HepG2 (cell line): ENCODE measurements at regions not wholly inside any gene's neighbourhood (a gene's known extent, or its start where the extent isn't known, plus 50 kb on each side); places are given as distances from the start of the nearest gene placed in this dataset.

Source experiments
- ATAC-seq: fragments of 200-7000 bp; cut with Tn5 transposase; 3 replicates; pipeline ENCODE4 v1.9.1; 2020; ENCODE audit warnings: mild to moderate bottlenecking, moderate library complexity
- BruUV-seq: library from RNA; stranded (reverse); fragments of 400-500 nt; replicated peaks from 2 replicates; lab custom pipeline; 2021; lab: Mats Ljungman, UMichigan
- CTCF ChIA-PET: fragments of 300-600 bp; formaldehyde crosslinking; extraction: SDS; loops from one replicate; lab custom pipeline; 2021; ENCODE audit warnings: low total read pairs, inconsistent platforms, low intra/inter-chr PET ratio; lab: Yijun Ruan, JAX
- POLR2A ChIA-PET: fragments of 350-600 bp; sonication (Branson Sonifier 250); formaldehyde crosslinking; loops from one replicate; lab custom pipeline; 2020; ENCODE audit warnings: antibody characterized with exemption, inconsistent platforms; lab: Yijun Ruan, JAX
- DNase-seq: peaks from one replicate; pipeline ENCODE4 v3.0.0-alpha.2; 2015; ENCODE audit warnings: low spot score
- FAIRE-seq: peaks from 3 replicates; lab custom pipeline; 2011; peaks lifted over from hg19 to GRCh38; lab: Jason Lieb, UNC
- H2AFZ ChIP-seq: one replicate; pipeline ENCODE4 v1.6.1; 2011; ENCODE audit warnings: low read length, inconsistent platforms
- H3K27ac ChIP-seq: fragments of 300-600 bp; 3 replicates; pipeline ENCODE4 v1.8.0; 2011; ENCODE audit warnings: mixed run types, mild to moderate bottlenecking, mixed read lengths, low read length, inconsistent platforms; ENCODE audit not compliant: insufficient read depth; ENCODE audit errors: extremely low read length
- H3K27me3 ChIP-seq, 2 experiments: fragments of 200-600 bp in 1 of 2; 2 replicates in 1 of 2; 3 replicates in 1 of 2; pipeline versions ENCODE4 v1.6.0 to v1.8.0; 2011; ENCODE audit warnings: low read length in 2 of 2, mild to moderate bottlenecking in 2 of 2, moderate library complexity in 2 of 2, inconsistent platforms in 1 of 2; ENCODE audit not compliant: insufficient read depth in 2 of 2, control insufficient read depth in 1 of 2
- H3K36me3 ChIP-seq, 2 experiments: fragments of 200-600 bp in 1 of 2; replicated peaks in 1 of 2; 2 replicates in 1 of 2; 3 replicates in 1 of 2; pipeline versions ENCODE4 v1.5.1 to v1.8.0; 2011; ENCODE audit warnings: low read length in 2 of 2, inconsistent platforms in 1 of 2; ENCODE audit not compliant: insufficient read depth in 2 of 2, control insufficient read depth in 1 of 2
- H3K4me1 ChIP-seq: 2 replicates; pipeline ENCODE4 v1.5.1; 2012; ENCODE audit warnings: low read length, inconsistent platforms; ENCODE audit not compliant: insufficient read depth
- H3K4me2 ChIP-seq: 2 replicates; pipeline ENCODE4 v1.6.0; 2011; ENCODE audit warnings: low read depth, low read length, inconsistent platforms
- H3K4me3 ChIP-seq, 3 experiments: fragments of 200-600 bp in 1 of 3; sonication (generic), shearing (Covaris generic) in 1 of 3; replicated peaks in 1 of 3; 2 replicates each; pipeline ENCODE4 v1.5.1; 2011 to 2016; ENCODE audit warnings: low read length in 3 of 3, inconsistent platforms in 2 of 3, low read depth in 2 of 3, mild to moderate bottlenecking in 2 of 3, control low read depth in 1 of 3, mixed read lengths in 1 of 3; ENCODE audit not compliant: insufficient read depth in 1 of 3
- H3K79me2 ChIP-seq: one replicate; pipeline ENCODE4 v1.6.1; 2011; ENCODE audit warnings: low read length, inconsistent platforms; ENCODE audit not compliant: insufficient read depth
- H3K9ac ChIP-seq: 2 replicates; pipeline ENCODE4 v1.6.0; 2011; ENCODE audit warnings: mild to moderate bottlenecking, low read depth, low read length, inconsistent platforms; ENCODE audit not compliant: insufficient read depth
- H3K9me3 ChIP-seq: 2 replicates; pipeline ENCODE4 v1.5.1; 2012; ENCODE audit warnings: mild to moderate bottlenecking, low read length
- H4K20me1 ChIP-seq: 2 replicates; pipeline ENCODE4 v1.6.0; 2011; ENCODE audit warnings: inconsistent platforms, mild to moderate bottlenecking, low read length, moderate library complexity; ENCODE audit not compliant: insufficient read depth
- KLF11 ChIP-seq: IDR thresholded peaks from 2 replicates; pipeline ENCODE4 v1.6.1; 2016; ENCODE audit warnings: missing compliant biosample characterization
- KLF6 ChIP-seq: IDR thresholded peaks from 2 replicates; pipeline ENCODE4 v1.8.0; 2016; ENCODE audit warnings: missing biosample characterization, missing genetic modification reagents
- MTF1 ChIP-seq: sonication (generic); formaldehyde crosslinking; IDR thresholded peaks from 2 replicates; pipeline ENCODE4 v1.5.0; 2020; ENCODE audit warnings: missing genetic modification reagents
- SAFB2 ChIP-seq: sonication (generic); formaldehyde crosslinking; IDR thresholded peaks from 2 replicates; pipeline ENCODE4 v1.5.1; 2020; ENCODE audit warnings: missing genetic modification reagents, low read depth, mild to moderate bottlenecking, borderline replicate concordance
- TEAD2 ChIP-seq: sonication (generic); formaldehyde crosslinking; IDR thresholded peaks from 2 replicates; pipeline ENCODE4 v1.9.0; 2021; ENCODE audit warnings: missing genetic modification reagents
- TRIM24 ChIP-seq: sonication (generic); formaldehyde crosslinking; IDR thresholded peaks from 2 replicates; pipeline ENCODE4 v1.8.0; 2022; ENCODE audit warnings: mild to moderate bottlenecking, missing genetic modification reagents
- ZNF550 ChIP-seq: sonication (generic); formaldehyde crosslinking; IDR thresholded peaks from 2 replicates; pipeline ENCODE4 v1.4.0; 2020; ENCODE audit warnings: mild to moderate bottlenecking, missing genetic modification reagents, borderline replicate concordance
- WGBS: methylation state at CpG from one replicate; pipeline ENCODE4 v1.1.6; 2017; ENCODE audit warnings: low lambda C conversion rate; 5-methylcytosine and 5-hydroxymethylcytosine counted together
- in situ Hi-C: cut with HindIII; loops from 2 replicates; pipeline ENCODE4 v1.10.0; 2017; ENCODE audit warnings: low pct_unique_long_range_greater_than_20kb; ENCODE audit not compliant: extremely low pct_ligation_motif_present
- intact Hi-C: fragments of 100-400 bp; cut with micrococcal nuclease; formaldehyde crosslinking; loops from one replicate; pipeline ENCODE4 v1.10.0; 2022; ENCODE audit not compliant: unreplicated experiment
- TF ChIP-seq, protein P1 (sequence below): sonication (generic); formaldehyde crosslinking; IDR thresholded peaks from 2 replicates; pipeline ENCODE4 v1.5.0; 2020; ENCODE audit warnings: mild to moderate bottlenecking, missing genetic modification reagents
- TF ChIP-seq, protein P2 (sequence below): IDR thresholded peaks from 2 replicates; pipeline ENCODE4 v1.6.1; 2016

GRCh38 chr13:104414771-104415170 lies 1348.6 kb upstream of the SLC10A2 start:
- POLR2A ChIA-PET, result no interaction called here

GRCh38 chr13:104414181-104414580 lies 1348.0 kb upstream of the SLC10A2 start:
- no peaks in the 10 kb centered on the region for H3K27me3 ChIP-seq
- no peak overlapping the region for H3K4me3 ChIP-seq
- H3K36me3 ChIP-seq, result no peaks in the 10 kb centered on the region
- intact Hi-C loops, result no loop called here
- FAIRE-seq (no peak), ATAC-seq (no peak)
- in situ Hi-C loops, result no loop called here
- TF ChIP-seq, protein P1, sequence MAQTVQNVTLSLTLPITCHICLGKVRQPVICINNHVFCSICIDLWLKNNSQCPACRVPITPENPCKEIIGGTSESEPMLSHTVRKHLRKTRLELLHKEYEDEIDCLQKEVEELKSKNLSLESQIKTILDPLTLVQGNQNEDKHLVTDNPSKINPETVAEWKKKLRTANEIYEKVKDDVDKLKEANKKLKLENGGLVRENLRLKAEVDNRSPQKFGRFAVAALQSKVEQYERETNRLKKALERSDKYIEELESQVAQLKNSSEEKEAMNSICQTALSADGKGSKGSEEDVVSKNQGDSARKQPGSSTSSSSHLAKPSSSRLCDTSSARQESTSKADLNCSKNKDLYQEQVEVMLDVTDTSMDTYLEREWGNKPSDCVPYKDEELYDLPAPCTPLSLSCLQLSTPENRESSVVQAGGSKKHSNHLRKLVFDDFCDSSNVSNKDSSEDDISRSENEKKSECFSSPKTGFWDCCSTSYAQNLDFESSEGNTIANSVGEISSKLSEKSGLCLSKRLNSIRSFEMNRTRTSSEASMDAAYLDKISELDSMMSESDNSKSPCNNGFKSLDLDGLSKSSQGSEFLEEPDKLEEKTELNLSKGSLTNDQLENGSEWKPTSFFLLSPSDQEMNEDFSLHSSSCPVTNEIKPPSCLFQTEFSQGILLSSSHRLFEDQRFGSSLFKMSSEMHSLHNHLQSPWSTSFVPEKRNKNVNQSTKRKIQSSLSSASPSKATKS (CRISPR knock-in tag), result no peak
- TF ChIP-seq KLF6 (CRISPR knock-in tag), result no peak
- TF ChIP-seq KLF11 (CRISPR knock-in tag), result no peak
- no peak for TF ChIP-seq SAFB2 (CRISPR knock-in tag)
- TF ChIP-seq TEAD2 (CRISPR knock-in tag), result no peak
- TF ChIP-seq MTF1 (CRISPR knock-in tag), result no peak
- no peak for TF ChIP-seq TRIM24 (CRISPR knock-in tag)
- TF ChIP-seq, all 625 proteins: peak for 0
- Histone ChIP-seq H3K27ac (no peak overlapping the region), H3K79me2 (no peaks in the 10 kb centered on the region), H2AFZ (no peak overlapping the region), H3K9me3 (peaks cover 28% of the 10 kb centered on the region), H3K4me2 (no peak overlapping the region), H4K20me1 (no peaks in the 10 kb centered on the region), H3K4me1 (no peaks in the 10 kb centered on the region), H3K9ac (no peak overlapping the region)
- CTCF ChIA-PET, result no interaction called here
- WGBS, result 32% methylated on average over 2 of the region's 2 CpGs
- no peak for DNase-seq
- no TSS peak for BruUV-seq
- POLR2A ChIA-PET, result no interaction called here

More at GRCh38 chr13:104414771-104415170, 1348.6 kb upstream of the SLC10A2 start:
- no peak overlapping the region for H2AFZ ChIP-seq
- no peaks in the 10 kb centered on the region for H3K36me3 ChIP-seq
- no peak for TF ChIP-seq SAFB2 (CRISPR knock-in tag)
- TF ChIP-seq ZNF550 (CRISPR knock-in tag), result no peak
- TF ChIP-seq, protein P2, sequence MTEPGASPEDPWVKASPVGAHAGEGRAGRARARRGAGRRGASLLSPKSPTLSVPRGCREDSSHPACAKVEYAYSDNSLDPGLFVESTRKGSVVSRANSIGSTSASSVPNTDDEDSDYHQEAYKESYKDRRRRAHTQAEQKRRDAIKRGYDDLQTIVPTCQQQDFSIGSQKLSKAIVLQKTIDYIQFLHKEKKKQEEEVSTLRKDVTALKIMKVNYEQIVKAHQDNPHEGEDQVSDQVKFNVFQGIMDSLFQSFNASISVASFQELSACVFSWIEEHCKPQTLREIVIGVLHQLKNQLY, result no peak
- TF ChIP-seq, all 625 proteins: peak for 0
- no peak for FAIRE-seq
- H3K27me3 ChIP-seq, result no peaks in the 10 kb centered on the region
- no TSS peak for BruUV-seq
- in situ Hi-C loops (no loop called here), intact Hi-C loops (no loop called here)
- no peak for ATAC-seq
- WGBS, result 6% methylated on average over 4 of the region's 4 CpGs
- H3K4me1 ChIP-seq, result no peaks in the 10 kb centered on the region
- CTCF ChIA-PET, result no interaction called here
- H3K27ac ChIP-seq, result no peak overlapping the region
- H4K20me1 ChIP-seq, result no peaks in the 10 kb centered on the region
- no peak overlapping the region for H3K4me3 ChIP-seq
- H3K4me2 ChIP-seq, result no peak overlapping the region
- no peak for DNase-seq
- H3K9ac ChIP-seq, result no peak overlapping the region
- no peaks in the 10 kb centered on the region for H3K79me2 ChIP-seq
- H3K9me3 ChIP-seq, result peaks cover 28% of the 10 kb centered on the region
